Stimulated activated effector memory CD8-positive, alpha-beta T cell treated with anti-CD3 and anti-CD28 coated beads, Interleukin-12 subunit alpha, Interleukin-12 subunit beta, amount 100 ng/mL, for 72 hours (primary cell): ENCODE measurements at regions not wholly inside any gene's neighbourhood (a gene's known extent, or its start where the extent isn't known, plus 50 kb on each side); places are given as distances from the start of the nearest gene placed in this dataset.

ENCODE experiments used
- ATAC-seq: fragments of 150-1000 bp; cut with Tn5 transposase; 2 replicates; pipeline ENCODE4 v1.10.0; 2021
- DNase-seq, 2 donors: peaks; one replicate each; pipeline ENCODE4 v3.0.0; 2021 to 2022; ENCODE audit warnings: low spot score in 2 of 2
- H3K27ac Mint-ChIP-seq: one replicate; pipeline ENCODE4 v1.8.0; 2022; ENCODE audit warnings: mild to moderate bottlenecking, mixed read lengths
- H3K36me3 Mint-ChIP-seq: one replicate; pipeline ENCODE4 v1.8.0; 2022; ENCODE audit warnings: mild to moderate bottlenecking, mixed read lengths
- H3K4me1 Mint-ChIP-seq: one replicate; pipeline ENCODE4 v1.8.0; 2022; ENCODE audit warnings: mixed read lengths
- H3K4me3 Mint-ChIP-seq: one replicate; pipeline ENCODE4 v1.8.0; 2022; ENCODE audit warnings: mild to moderate bottlenecking, mixed read lengths
- H3K9me3 Mint-ChIP-seq: one replicate; pipeline ENCODE4 v1.8.0; 2022; ENCODE audit warnings: mixed read lengths

DNA sequence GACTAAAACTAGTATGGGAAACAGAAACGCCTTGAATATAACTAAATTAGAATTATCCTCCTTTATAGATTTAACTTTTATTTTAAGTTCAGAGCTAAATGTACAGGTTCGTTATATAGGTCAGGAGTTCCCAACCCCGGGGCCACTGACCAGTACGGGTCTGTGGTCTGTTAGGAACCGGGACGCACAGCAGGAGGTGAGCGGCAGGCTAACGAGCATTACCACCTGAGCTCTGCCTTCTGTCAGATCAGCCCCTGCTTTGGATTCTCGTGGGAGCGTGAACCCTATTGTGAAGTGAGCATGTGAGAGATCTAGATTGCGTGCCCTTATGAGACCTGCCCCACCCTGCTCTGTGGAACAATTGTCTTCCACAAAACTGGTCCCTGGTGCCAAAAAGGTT is 51.0 kb downstream of the FAT4 start:
- DNase-seq (no peak), ATAC-seq (no peak)
- no peak overlapping the region for H3K27ac Mint-ChIP-seq
- no peaks in the 10 kb centered on the region for H3K4me1 Mint-ChIP-seq
- no peak overlapping the region for H3K4me3 Mint-ChIP-seq
- no peaks in the 10 kb centered on the region for H3K36me3 Mint-ChIP-seq
- peaks cover 17% of the 10 kb centered on the region for H3K9me3 Mint-ChIP-seq

DNA sequence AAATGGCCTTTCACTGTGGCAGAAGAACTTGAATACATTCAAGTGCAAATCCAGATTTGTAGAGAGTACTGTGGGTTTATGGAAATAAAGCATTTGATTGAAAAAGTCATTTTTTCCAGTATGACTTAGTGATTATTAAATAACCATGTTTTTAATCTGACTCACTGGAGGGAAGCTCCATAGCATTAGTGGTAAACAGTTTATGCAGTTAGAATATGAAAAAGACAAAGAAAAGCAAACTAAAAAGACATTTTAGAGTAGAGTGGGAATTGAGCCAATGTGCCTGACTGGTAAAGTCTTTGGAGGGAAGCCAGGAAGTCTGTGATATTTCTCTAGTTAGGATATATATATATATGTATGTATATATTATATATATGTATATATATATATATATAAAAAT is 53.4 kb downstream of the FAT4 start:
- Mint-ChIP-seq H3K9me3 (peaks cover 17% of the 10 kb centered on the region), H3K4me1 (no peaks in the 10 kb centered on the region), H3K36me3 (no peaks in the 10 kb centered on the region), H3K27ac (no peak overlapping the region), H3K4me3 (no peak overlapping the region)
- no peak for DNase-seq
- ATAC-seq: no peak

DNA sequence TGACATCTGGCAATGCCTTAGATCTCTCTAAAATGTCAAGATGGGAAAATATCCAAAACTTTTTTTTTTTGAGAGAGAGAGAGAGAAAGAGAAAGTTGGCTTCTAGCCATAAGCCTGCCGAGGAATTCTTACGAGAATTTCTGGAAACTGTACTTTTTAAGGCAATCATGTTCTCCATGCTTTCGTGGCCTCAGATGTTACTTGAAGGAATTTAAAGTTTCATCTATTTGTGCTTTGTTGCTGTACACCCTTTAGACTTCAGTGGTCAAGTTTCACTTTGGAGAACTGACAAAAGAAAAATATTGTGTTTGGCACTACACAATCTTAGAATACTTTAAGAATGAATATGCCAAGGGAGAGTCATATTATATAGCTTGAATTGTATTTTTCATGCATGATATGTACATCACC is 53.9 kb downstream of the FAT4 start:
- H3K36me3 Mint-ChIP-seq: no peaks in the 10 kb centered on the region
- no peaks in the 10 kb centered on the region for H3K4me1 Mint-ChIP-seq
- H3K27ac Mint-ChIP-seq: no peak overlapping the region
- H3K4me3 Mint-ChIP-seq: no peak overlapping the region
- DNase-seq (no peak), ATAC-seq (no peak)
- peaks cover 17% of the 10 kb centered on the region for H3K9me3 Mint-ChIP-seq

DNA sequence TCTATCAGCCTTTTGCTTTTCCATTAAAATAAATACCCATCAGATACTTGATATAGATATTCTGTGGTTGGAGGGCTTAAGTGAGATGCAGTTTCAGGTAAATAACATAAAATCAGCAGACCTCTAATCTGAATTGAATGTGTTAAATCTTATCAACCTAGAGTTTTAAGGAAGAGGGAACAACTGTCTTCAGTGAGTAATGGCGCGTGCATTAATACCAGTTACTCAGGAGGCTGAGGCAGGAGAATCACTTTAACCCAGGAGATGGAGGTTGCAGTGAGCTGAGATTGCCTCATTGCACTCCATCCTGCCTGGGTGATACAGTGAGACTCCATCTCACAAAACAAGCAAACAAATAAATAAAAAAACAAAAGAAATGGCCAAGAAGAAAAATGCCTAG is 54.3 kb downstream of the FAT4 start:
- no peak overlapping the region for H3K4me3 Mint-ChIP-seq
- H3K9me3 Mint-ChIP-seq: peaks cover 15% of the 10 kb centered on the region
- no peaks in the 10 kb centered on the region for H3K4me1 Mint-ChIP-seq
- DNase-seq (no peak), ATAC-seq (no peak)
- H3K27ac Mint-ChIP-seq: no peak overlapping the region
- no peaks in the 10 kb centered on the region for H3K36me3 Mint-ChIP-seq

DNA sequence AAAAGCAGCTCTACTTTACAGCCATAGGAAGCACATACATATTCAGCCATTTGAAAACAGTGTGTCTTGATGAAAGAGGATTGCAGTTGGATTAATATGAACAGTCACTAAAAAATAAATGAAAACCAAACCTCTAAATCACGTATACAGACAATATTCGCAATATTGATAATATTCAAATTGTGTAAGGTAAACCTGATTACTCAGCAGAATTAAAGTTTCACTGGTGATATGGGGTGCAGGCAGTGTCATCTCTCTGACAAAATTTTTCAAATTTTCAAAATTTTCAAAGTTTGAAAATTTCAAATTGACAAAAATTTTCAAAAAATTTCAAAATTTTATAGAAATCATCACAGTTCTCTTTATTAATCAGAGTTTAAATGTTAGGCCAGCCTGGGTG is 55.7 kb downstream of the FAT4 start:
- Mint-ChIP-seq H3K4me1 (no peaks in the 10 kb centered on the region), H3K9me3 (peaks cover 8% of the 10 kb centered on the region), H3K27ac (no peak overlapping the region), H3K4me3 (no peak overlapping the region), H3K36me3 (no peaks in the 10 kb centered on the region)
- no peak for DNase-seq
- no peak for ATAC-seq

DNA sequence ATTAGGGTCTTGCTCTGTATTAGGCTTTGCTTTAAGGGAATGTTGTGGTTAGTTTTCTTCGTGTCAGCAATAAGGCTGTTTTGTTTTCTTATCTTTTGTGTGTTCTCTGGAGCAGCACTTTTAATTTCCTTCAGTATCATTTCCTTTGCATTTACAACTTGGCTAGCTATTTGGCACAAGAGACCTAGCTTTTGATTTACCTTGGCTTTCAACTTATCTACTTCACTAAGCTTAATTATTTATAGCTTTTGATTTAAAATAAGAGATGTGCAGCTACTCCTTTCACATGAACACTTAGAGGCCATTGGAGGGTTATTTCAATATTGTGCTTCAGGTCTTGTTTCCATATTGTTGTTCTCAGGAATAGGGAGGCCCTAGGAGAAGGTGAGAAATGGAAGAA is 68.2 kb downstream of the FAT4 start:
- DNase-seq (no peak), ATAC-seq (no peak)
- H3K36me3 Mint-ChIP-seq: no peaks in the 10 kb centered on the region
- H3K27ac Mint-ChIP-seq: no peak overlapping the region
- H3K4me1 Mint-ChIP-seq: no peaks in the 10 kb centered on the region
- H3K4me3 Mint-ChIP-seq: no peak overlapping the region
- H3K9me3 Mint-ChIP-seq: no peaks in the 10 kb centered on the region

DNA sequence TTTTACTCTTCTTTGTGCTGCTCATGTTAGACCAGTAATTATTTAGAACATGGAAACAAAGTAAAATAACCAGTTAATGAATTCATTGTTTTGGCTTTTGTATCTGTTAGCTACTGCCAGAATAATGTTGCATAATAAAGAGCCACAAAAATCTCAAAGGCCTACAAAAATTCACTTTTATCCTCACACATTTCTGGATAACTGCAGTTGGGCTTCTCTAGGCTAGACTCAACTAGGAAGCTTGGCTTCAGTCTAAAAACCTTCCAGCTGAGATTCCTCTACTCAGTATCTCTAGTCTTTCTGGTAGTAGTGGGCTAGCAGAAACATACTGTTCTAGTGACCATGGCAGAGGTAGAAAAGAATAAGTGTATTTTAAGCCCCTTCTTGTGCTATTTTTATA is 73.0 kb downstream of the FAT4 start:
- no peak for DNase-seq

DNA sequence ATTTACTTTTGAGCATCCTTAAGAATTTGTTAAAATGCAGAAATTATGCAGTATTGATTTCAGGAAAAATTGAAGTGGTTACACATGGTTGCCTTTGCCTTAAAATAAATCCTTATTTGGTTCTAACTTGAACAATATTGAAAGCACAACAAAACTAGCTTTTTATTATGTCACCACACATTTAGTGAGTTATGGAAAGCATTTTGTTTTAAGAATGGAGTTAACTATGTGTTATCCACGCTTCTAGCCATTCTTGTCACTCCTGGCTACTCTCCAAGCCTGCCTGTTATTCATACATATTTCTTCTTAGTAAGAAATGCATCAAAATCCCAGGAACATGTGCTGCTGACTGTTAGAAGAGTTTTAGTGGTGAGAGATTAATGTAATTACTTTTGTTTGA is 73.9 kb downstream of the FAT4 start:
- Mint-ChIP-seq H3K4me3 (no peak overlapping the region), H3K36me3 (no peaks in the 10 kb centered on the region), H3K9me3 (no peaks in the 10 kb centered on the region), H3K4me1 (no peaks in the 10 kb centered on the region), H3K27ac (no peak overlapping the region)
- DNase-seq (no peak), ATAC-seq (no peak)

More for the DNA sequence above, 73.0 kb downstream of the FAT4 start:
- Mint-ChIP-seq H3K36me3 (no peaks in the 10 kb centered on the region), H3K27ac (no peak overlapping the region), H3K9me3 (no peaks in the 10 kb centered on the region), H3K4me1 (no peaks in the 10 kb centered on the region), H3K4me3 (no peak overlapping the region)
- no peak for ATAC-seq

DNA sequence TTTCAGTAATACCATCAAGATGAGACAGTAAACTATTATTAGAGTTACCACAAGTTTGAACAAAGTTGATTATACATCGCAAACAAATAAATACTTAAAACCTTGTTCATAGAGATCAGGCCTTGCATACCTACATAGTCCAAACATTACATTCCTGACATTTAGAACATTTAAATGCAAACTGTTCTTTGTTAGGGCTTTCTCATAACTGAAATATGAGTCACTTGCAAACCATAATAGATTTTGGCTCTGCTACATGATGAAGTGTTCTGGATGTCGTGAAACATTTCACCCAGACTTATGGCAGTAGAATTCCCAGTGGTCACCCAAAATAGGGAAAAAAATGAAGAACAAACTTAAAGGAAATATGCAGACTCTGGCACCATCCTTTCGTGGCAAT is 75.0 kb downstream of the FAT4 start:
- ATAC-seq (no peak), DNase-seq (no peak)
- Mint-ChIP-seq H3K36me3 (no peaks in the 10 kb centered on the region), H3K4me3 (no peak overlapping the region), H3K27ac (no peak overlapping the region), H3K4me1 (no peaks in the 10 kb centered on the region), H3K9me3 (no peaks in the 10 kb centered on the region)

DNA sequence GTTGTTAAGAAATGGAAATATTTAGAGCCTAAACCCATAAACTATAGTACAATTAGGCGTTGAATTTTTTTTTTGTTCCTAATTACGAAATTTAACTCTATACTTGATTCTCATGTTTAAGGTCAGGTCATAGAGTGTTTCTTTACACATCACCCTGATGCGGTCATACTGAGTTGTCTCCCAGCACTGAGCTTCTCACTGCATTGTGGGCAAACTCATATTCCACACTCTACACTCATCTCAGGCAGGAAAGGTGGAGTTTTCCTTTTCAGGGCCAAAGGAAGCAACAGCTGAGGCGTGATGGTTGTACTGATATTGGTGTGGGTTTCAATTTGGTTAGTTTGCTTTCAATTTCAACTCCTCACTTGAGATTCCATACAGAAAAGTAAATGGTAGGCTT is 75.4 kb downstream of the FAT4 start:
- Mint-ChIP-seq H3K9me3 (no peaks in the 10 kb centered on the region), H3K27ac (no peak overlapping the region), H3K36me3 (no peaks in the 10 kb centered on the region), H3K4me3 (no peak overlapping the region), H3K4me1 (no peaks in the 10 kb centered on the region)
- ATAC-seq (no peak), DNase-seq (no peak)

DNA sequence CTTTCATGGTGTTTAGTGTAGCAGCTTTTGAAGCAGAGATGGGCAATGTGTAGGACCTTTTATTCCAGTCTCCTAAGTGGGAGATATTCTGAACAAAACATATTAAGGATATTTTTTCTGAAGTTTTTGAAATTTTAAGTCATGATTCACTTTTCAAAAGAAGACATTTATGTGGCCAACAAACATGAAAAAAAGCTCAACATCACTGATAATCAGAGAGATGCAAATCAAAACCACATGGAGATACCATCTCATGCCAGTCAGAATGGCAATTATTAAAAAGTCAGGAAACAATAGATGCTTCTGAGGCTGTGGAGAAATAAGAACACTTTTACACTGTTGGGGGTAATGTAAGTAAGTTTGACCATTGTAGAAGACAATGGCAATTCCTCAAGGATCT is 76.0 kb downstream of the FAT4 start:
- Mint-ChIP-seq H3K36me3 (no peaks in the 10 kb centered on the region), H3K4me1 (no peaks in the 10 kb centered on the region), H3K9me3 (no peaks in the 10 kb centered on the region), H3K27ac (no peak overlapping the region), H3K4me3 (no peak overlapping the region)
- ATAC-seq: no peak
- DNase-seq: no peak

DNA sequence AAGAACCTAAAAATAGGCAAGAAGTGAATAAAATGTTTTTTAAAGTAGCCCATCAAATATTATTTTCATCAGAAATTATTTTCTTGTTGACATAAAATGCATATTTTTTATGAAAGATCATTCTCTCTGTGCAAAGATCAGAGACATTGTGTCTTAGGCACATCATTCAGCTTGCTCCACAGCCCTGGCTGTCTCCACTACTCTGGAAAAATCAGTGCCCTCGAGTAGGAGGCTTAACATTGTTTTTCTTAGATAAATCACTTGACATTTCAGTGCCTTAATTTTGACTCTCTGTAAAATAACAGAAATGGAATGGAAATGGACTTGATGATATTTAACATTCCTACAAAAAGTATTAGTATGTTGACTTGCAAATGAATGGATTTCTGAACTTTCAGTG is 77.9 kb downstream of the FAT4 start:
- H3K4me3 Mint-ChIP-seq: no peak overlapping the region
- no peaks in the 10 kb centered on the region for H3K4me1 Mint-ChIP-seq
- H3K9me3 Mint-ChIP-seq: peaks cover 4% of the 10 kb centered on the region
- DNase-seq: no peak
- no peak overlapping the region for H3K27ac Mint-ChIP-seq
- no peaks in the 10 kb centered on the region for H3K36me3 Mint-ChIP-seq
- no peak for ATAC-seq

DNA sequence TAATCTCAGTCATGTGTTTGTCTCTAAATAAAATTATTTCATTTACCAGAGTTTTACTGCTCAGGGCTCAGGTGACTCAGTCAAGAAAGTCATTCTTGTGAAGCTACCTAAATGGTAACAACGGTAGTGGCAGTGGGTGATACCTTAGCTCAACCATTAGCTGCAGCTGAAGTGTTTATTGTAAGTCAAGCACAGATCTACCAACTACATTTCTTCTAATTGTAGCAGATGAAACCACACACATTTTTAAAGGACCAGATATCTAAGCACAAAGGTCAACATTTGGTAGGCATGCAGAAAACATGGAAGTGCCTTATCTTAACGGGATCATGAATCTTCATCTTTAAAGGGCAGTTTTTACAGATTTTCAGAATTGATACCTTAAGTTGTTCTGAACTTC is 79.1 kb downstream of the FAT4 start:
- H3K27ac Mint-ChIP-seq: no peak overlapping the region
- no peaks in the 10 kb centered on the region for H3K36me3 Mint-ChIP-seq
- H3K4me1 Mint-ChIP-seq: no peaks in the 10 kb centered on the region
- peaks cover 5% of the 10 kb centered on the region for H3K9me3 Mint-ChIP-seq
- ATAC-seq (no peak), DNase-seq (no peak)
- H3K4me3 Mint-ChIP-seq: no peak overlapping the region

DNA sequence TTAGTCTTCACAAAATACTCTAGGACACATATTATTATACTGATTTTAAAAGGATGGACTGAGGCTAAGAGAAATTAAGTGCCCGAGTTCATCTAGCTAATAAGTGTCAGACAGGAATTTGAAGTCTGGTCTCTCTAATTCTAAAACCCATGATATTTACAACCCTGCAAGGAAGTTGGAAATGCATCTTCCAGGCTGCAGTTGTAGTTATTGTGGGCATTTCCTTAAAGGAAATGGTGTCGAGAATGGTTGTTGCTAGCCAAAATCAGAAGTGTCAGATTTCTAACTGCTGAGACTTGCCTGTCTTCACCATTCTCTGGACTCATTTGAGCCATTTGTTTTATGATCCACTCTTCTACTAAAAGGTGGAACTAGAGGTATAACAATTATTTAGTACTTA is 82.5 kb downstream of the FAT4 start:
- no peak overlapping the region for H3K27ac Mint-ChIP-seq
- H3K4me3 Mint-ChIP-seq: no peak overlapping the region
- H3K4me1 Mint-ChIP-seq: no peaks in the 10 kb centered on the region
- ATAC-seq (no peak), DNase-seq (no peak)
- no peaks in the 10 kb centered on the region for H3K36me3 Mint-ChIP-seq
- H3K9me3 Mint-ChIP-seq: peaks cover 8% of the 10 kb centered on the region

DNA sequence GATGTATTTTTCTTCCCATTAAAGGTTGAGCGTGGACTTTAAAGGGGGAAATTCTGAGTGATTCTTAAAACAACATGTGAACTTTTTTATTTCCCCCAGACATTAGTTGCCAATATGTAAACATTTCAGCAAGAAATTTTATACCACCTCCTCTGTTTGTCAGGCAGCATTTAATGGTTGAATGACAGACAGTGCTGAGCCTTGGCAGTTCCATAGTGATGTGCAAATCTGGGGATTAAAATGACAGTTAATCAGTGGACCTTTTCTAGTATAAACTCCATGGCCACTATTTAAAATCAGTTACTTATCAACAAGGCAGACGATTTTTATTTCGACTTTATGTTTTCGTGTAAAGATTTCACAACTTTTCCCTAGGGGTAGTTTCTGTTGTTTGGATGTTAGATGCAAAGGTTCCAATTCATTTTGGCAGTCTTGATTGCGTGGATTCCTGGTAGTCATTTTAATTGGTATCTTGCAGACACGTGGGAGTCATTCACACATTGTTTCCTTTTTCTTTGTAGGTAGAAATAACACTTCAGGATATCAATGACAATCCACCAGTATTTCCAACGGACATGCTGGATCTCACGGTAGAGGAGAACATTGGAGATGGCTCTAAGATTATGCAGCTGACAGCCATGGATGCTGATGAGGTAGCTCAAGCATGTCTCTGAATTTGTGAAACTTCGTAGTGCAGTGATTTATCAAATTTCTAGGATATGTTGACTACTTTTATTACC is 83.7 kb downstream of the FAT4 start:
- Mint-ChIP-seq H3K36me3 (no peaks in the 10 kb centered on the region), H3K9me3 (peaks cover 12% of the 10 kb centered on the region), H3K4me3 (no peak overlapping the region), H3K27ac (no peak overlapping the region), H3K4me1 (no peaks in the 10 kb centered on the region)
- DNase-seq (no peak), ATAC-seq (no peak)

DNA sequence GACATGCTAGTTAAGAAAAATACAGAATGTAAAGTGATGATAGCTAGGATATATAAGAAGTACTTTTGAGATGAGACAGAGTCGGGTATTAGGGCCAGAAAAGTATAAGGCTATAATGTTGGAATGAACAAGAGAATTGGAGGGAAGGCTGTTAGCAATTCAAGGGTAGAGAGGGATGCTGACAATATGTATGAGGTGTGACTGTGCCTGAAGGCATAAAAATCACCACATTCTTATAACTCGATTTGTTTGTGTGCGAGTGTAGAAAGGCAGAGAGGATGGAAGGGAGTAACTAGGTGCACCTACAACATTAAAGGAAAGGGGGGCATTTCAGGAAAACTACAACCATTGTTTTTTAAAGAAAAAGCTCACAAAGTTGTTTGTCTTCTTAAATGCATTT is 86.0 kb downstream of the FAT4 start:
- ATAC-seq: no peak
- H3K9me3 Mint-ChIP-seq: peaks cover 17% of the 10 kb centered on the region
- no peaks in the 10 kb centered on the region for H3K36me3 Mint-ChIP-seq
- no peak for DNase-seq
- no peak overlapping the region for H3K4me3 Mint-ChIP-seq
- H3K27ac Mint-ChIP-seq: no peak overlapping the region
- H3K4me1 Mint-ChIP-seq: no peaks in the 10 kb centered on the region

DNA sequence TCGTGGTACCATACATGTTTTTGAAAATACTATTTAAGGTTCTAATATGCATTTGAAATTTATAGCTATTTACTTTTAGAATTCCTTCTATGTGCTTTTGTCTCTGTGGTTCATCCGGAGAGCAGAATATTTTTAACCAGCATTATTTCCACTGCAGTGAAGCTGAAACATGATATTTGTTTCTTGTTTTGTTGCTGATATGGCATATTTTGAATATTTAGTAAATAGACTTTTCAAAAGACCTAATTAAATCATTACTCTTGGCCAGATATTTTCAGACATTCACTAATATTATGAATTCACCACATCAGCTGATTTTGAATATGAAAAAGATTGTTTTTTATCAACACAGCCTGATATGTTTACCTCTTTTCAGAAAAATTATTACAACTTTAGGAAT is 87.0 kb downstream of the FAT4 start:
- H3K27ac Mint-ChIP-seq: no peak overlapping the region
- no peak overlapping the region for H3K4me3 Mint-ChIP-seq
- no peak for DNase-seq
- H3K4me1 Mint-ChIP-seq: no peaks in the 10 kb centered on the region
- H3K36me3 Mint-ChIP-seq: no peaks in the 10 kb centered on the region
- H3K9me3 Mint-ChIP-seq: peaks cover 14% of the 10 kb centered on the region
- ATAC-seq: no peak
